ENCODE measurements at regions not wholly inside any gene's neighbourhood (a gene's known extent, or its start where the extent isn't known, plus 50 kb on each side); places are given as distances from the start of the nearest gene placed in this dataset.

- Histone ChIP-seq H3K4me2 (ENCODE audit: low read depth, low read length, poor library complexity, severe bottlenecking) (no peak overlapping the region), H3K9ac (ENCODE audit: low read length) (no peak overlapping the region), H3K9me3 (ENCODE audit: insufficient read depth, low read length) (no peaks in the 10 kb centered on the region), H3K27ac (ENCODE audit: low read depth, low read length) (no peak overlapping the region), H3K36me3 (ENCODE audit: low read length) (no peaks in the 10 kb centered on the region), H3K79me2 (ENCODE audit: insufficient read depth, low read length) (no peaks in the 10 kb centered on the region), H3K27me3 (ENCODE audit: low read length) (no peaks in the 10 kb centered on the region), H3K9me2 (replicated peaks; ENCODE audit: insufficient read depth, low read length) (no peaks in the 10 kb centered on the region), H3F3A (ENCODE audit: insufficient read depth) (no peaks in the 10 kb centered on the region), H2AFZ (ENCODE audit: low read depth, low read length, severe bottlenecking) (no peak overlapping the region), H4K20me1 (ENCODE audit: low read depth, low read length) (no peaks in the 10 kb centered on the region), H3K4me3 (ENCODE audit: insufficient read depth, low read length, poor library complexity, severe bottlenecking) (no peak overlapping the region)
- TF ChIP-seq CTCF (IDR thresholded peaks at IDR 0.05; ENCODE audit: insufficient read depth, low read length, poor library complexity, severe bottlenecking) (no peak), EZH2phosphoT487 (conservative IDR thresholded peaks at IDR 0.05; ENCODE audit: low read length) (no peak)
These were observed 55.1 kb upstream of the COX20 start for GRCh38 chr1:244780311-244780710.

GRCh38 chr1:244782056-244782455 is 53.4 kb upstream of the COX20 start:
- Histone ChIP-seq H3K4me3 (ENCODE audit: insufficient read depth, low read length, poor library complexity, severe bottlenecking) (no peak overlapping the region), H3K79me2 (ENCODE audit: insufficient read depth, low read length) (no peaks in the 10 kb centered on the region), H3K9me3 (ENCODE audit: insufficient read depth, low read length) (no peaks in the 10 kb centered on the region), H4K20me1 (ENCODE audit: low read depth, low read length) (no peaks in the 10 kb centered on the region), H3K9ac (ENCODE audit: low read length) (no peak overlapping the region), H3K9me2 (replicated peaks; ENCODE audit: insufficient read depth, low read length) (no peaks in the 10 kb centered on the region), H3K36me3 (ENCODE audit: low read length) (no peaks in the 10 kb centered on the region), H3F3A (ENCODE audit: insufficient read depth) (peaks cover 8% of the 10 kb centered on the region; the same call in 1 of the 2 replicates), H3K27ac (ENCODE audit: low read depth, low read length) (no peak overlapping the region), H3K27me3 (ENCODE audit: low read length) (no peaks in the 10 kb centered on the region), H2AFZ (ENCODE audit: low read depth, low read length, severe bottlenecking) (no peak overlapping the region), H3K4me2 (ENCODE audit: low read depth, low read length, poor library complexity, severe bottlenecking) (no peak overlapping the region)
- TF ChIP-seq CTCF (IDR thresholded peaks at IDR 0.05; ENCODE audit: insufficient read depth, low read length, poor library complexity, severe bottlenecking) (no peak), EZH2phosphoT487 (conservative IDR thresholded peaks at IDR 0.05; ENCODE audit: low read length) (no peak)

GRCh38 chr1:244783138-244783537 is 52.3 kb upstream of the COX20 start:
- H3K27ac ChIP-seq (ENCODE audit: low read depth, low read length): no peak overlapping the region
- H3K79me2 ChIP-seq (ENCODE audit: insufficient read depth, low read length): no peaks in the 10 kb centered on the region
- no peak overlapping the region for H3K4me2 ChIP-seq (ENCODE audit: low read depth, low read length, poor library complexity, severe bottlenecking)
- TF ChIP-seq CTCF (IDR thresholded peaks at IDR 0.05; ENCODE audit: insufficient read depth, low read length, poor library complexity, severe bottlenecking): no peak
- no peak for TF ChIP-seq EZH2phosphoT487 (conservative IDR thresholded peaks at IDR 0.05; ENCODE audit: low read length)
- H4K20me1 ChIP-seq (ENCODE audit: low read depth, low read length): no peaks in the 10 kb centered on the region
- H3K9me3 ChIP-seq (ENCODE audit: insufficient read depth, low read length): no peaks in the 10 kb centered on the region
- H3K36me3 ChIP-seq (ENCODE audit: low read length): no peaks in the 10 kb centered on the region
- no peaks in the 10 kb centered on the region for H3K9me2 ChIP-seq (replicated peaks; ENCODE audit: insufficient read depth, low read length)
- no peak overlapping the region for H3K9ac ChIP-seq (ENCODE audit: low read length)
- H3K27me3 ChIP-seq (ENCODE audit: low read length): no peaks in the 10 kb centered on the region
- H3F3A ChIP-seq (ENCODE audit: insufficient read depth): peaks cover 8% of the 10 kb centered on the region; the same call in 1 of the 2 replicates
- H3K4me3 ChIP-seq (ENCODE audit: insufficient read depth, low read length, poor library complexity, severe bottlenecking): no peak overlapping the region
- H2AFZ ChIP-seq (ENCODE audit: low read depth, low read length, severe bottlenecking): no peak overlapping the region
